ENCODE measurements at regions not wholly inside any gene's neighbourhood (a gene's known extent, or its start where the extent isn't known, plus 50 kb on each side); places are given as distances from the start of the nearest gene placed in this dataset.

- no peak for DNase-seq (ENCODE audit: low spot score in 2 of 2)
- Histone ChIP-seq H3K27ac (no peak overlapping the region), H3K27me3 (no peaks in the 10 kb centered on the region), H3K4me3 (no peak overlapping the region), H3K4me1 (no peaks in the 10 kb centered on the region), H3K36me3 (no peaks in the 10 kb centered on the region), H3K9me3 (peaks cover 7 to 29% of the 10 kb centered on the region in 2 donors)
- TF ChIP-seq CTCF (IDR thresholded peaks at IDR 0.05) (no peak), POLR2AphosphoS5 (IDR thresholded peaks at IDR 0.05) (no peak), POLR2A (IDR thresholded peaks at IDR 0.05) (no peak)
- intact Hi-C loops (cut with DNase I; ENCODE audit: low total_unique reads), result no loop called here
These were observed 51.8 kb upstream of the NDUFB4 start for GRCh38 chr3:120544361-120544760.

- Histone ChIP-seq H3K36me3 (no peaks in the 10 kb centered on the region), H3K27ac (no peak overlapping the region), H3K27me3 (no peaks in the 10 kb centered on the region), H3K9me3 (peaks cover 0 to 33% of the 10 kb centered on the region in 2 donors), H3K4me3 (no peak overlapping the region), H3K4me1 (no peaks in the 10 kb centered on the region)
- TF ChIP-seq POLR2AphosphoS5 (IDR thresholded peaks at IDR 0.05), result no peak
- DNase-seq (ENCODE audit: low spot score in 2 of 2), result no peak
- intact Hi-C loops (cut with DNase I; ENCODE audit: low total_unique reads), result no loop called here
These were observed 59.5 kb upstream of the NDUFB4 start for GRCh38 chr3:120536642-120537041.

GRCh38 chr3:120532969-120533368, 63.2 kb upstream of the NDUFB4 start:
- Histone ChIP-seq H3K36me3 (no peaks in the 10 kb centered on the region), H3K9me3 (peaks cover 0 to 6% of the 10 kb centered on the region in 2 donors), H3K4me1 (no peaks in the 10 kb centered on the region), H3K27ac (no peak overlapping the region), H3K27me3 (no peaks in the 10 kb centered on the region), H3K4me3 (no peak overlapping the region)
- TF ChIP-seq CTCF (IDR thresholded peaks at IDR 0.05) (no peak), POLR2AphosphoS5 (IDR thresholded peaks at IDR 0.05) (no peak), POLR2A (IDR thresholded peaks at IDR 0.05) (no peak)
- DNase-seq (ENCODE audit: low spot score in 2 of 2), result no peak
- intact Hi-C loops (cut with DNase I; ENCODE audit: low total_unique reads), result no loop called here

- Histone ChIP-seq H3K36me3 (no peaks in the 10 kb centered on the region), H3K4me3 (no peak overlapping the region), H3K9me3 (peaks cover 0 to 5% of the 10 kb centered on the region in 2 donors), H3K27me3 (no peaks in the 10 kb centered on the region), H3K27ac (no peak overlapping the region), H3K4me1 (no peaks in the 10 kb centered on the region)
- DNase-seq (ENCODE audit: low spot score in 2 of 2), result no peak
- TF ChIP-seq POLR2AphosphoS5 (IDR thresholded peaks at IDR 0.05) (no peak), CTCF (IDR thresholded peaks at IDR 0.05) (no peak), POLR2A (IDR thresholded peaks at IDR 0.05) (no peak)
- intact Hi-C loops (cut with DNase I; ENCODE audit: low total_unique reads), result no loop called here
These were observed 68.0 kb upstream of the NDUFB4 start for GRCh38 chr3:120528163-120528562.

- no peak for TF ChIP-seq POLR2AphosphoS5 (IDR thresholded peaks at IDR 0.05)
- TF ChIP-seq CTCF (IDR thresholded peaks at IDR 0.05), result no peak
- no peak for TF ChIP-seq POLR2A (IDR thresholded peaks at IDR 0.05)
- no peaks in the 10 kb centered on the region for H3K9me3 ChIP-seq
- no peaks in the 10 kb centered on the region for H3K36me3 ChIP-seq
- no peak for DNase-seq (ENCODE audit: low spot score in 2 of 2)
- no peaks in the 10 kb centered on the region for H3K27me3 ChIP-seq
- H3K4me3 ChIP-seq, result no peak overlapping the region
- intact Hi-C loops (cut with DNase I; ENCODE audit: low total_unique reads), result no loop called here
- H3K4me1 ChIP-seq, result no peaks in the 10 kb centered on the region
- H3K27ac ChIP-seq, result no peak overlapping the region
These were observed 69.9 kb upstream of the NDUFB4 start for GRCh38 chr3:120526011-120526870.
